Mesendoderm (in vitro differentiated cells): ENCODE measurements at regions not wholly inside any gene's neighbourhood (a gene's known extent, or its start where the extent isn't known, plus 50 kb on each side); places are given as distances from the start of the nearest gene placed in this dataset.

Experiments used
- DNase-seq: peaks from one replicate; pipeline ENCODE4 v3.0.0; 2013
- H2AK5ac ChIP-seq: 2 replicates; pipeline ENCODE4 v1.6.1; 2013; ENCODE audit warnings: low read length, inconsistent platforms
- H2BK120ac ChIP-seq: 2 replicates; pipeline ENCODE4 v1.6.1; 2013; ENCODE audit warnings: low read depth, mild to moderate bottlenecking, low read length, moderate library complexity, mixed read lengths
- H2BK15ac ChIP-seq: replicated peaks from 2 replicates; pipeline ENCODE4 v1.6.1; 2013; ENCODE audit warnings: low read depth, mild to moderate bottlenecking, moderate library complexity
- H2BK5ac ChIP-seq: 2 replicates; pipeline ENCODE4 v1.6.1; 2013; ENCODE audit warnings: low read length, inconsistent platforms
- H3K18ac ChIP-seq: 2 replicates; pipeline ENCODE4 v1.6.1; 2013; ENCODE audit warnings: mild to moderate bottlenecking, low read length, mixed read lengths
- H3K23ac ChIP-seq: one replicate; pipeline ENCODE4 v1.6.1; 2013; ENCODE audit warnings: low read length
- H3K27ac ChIP-seq: 2 replicates; pipeline ENCODE4 v1.5.1; 2013; ENCODE audit warnings: low read depth, mild to moderate bottlenecking, inconsistent platforms, low read length, moderate library complexity
- H3K27me3 ChIP-seq: 2 replicates; pipeline ENCODE4 v1.6.1; 2013; ENCODE audit warnings: low read length, control low read depth, mild to moderate bottlenecking, inconsistent platforms; ENCODE audit not compliant: insufficient read depth, poor library complexity
- H3K36me3 ChIP-seq: 2 replicates; pipeline ENCODE4 v1.6.1; 2013; ENCODE audit warnings: low read length, inconsistent platforms; ENCODE audit not compliant: control insufficient read depth, insufficient read depth
- H3K4ac ChIP-seq: one replicate; pipeline ENCODE4 v1.6.1; 2013; ENCODE audit warnings: low read depth, mild to moderate bottlenecking, low read length, moderate library complexity
- H3K4me1 ChIP-seq: 2 replicates; pipeline ENCODE4 v1.6.1; 2013; ENCODE audit warnings: low read depth, low read length, inconsistent platforms; ENCODE audit not compliant: control insufficient read depth
- H3K4me2 ChIP-seq: 2 replicates; pipeline ENCODE4 v1.6.1; 2013; ENCODE audit warnings: low read length
- H3K4me3 ChIP-seq: 2 replicates; pipeline ENCODE4 v1.5.1; 2013; ENCODE audit warnings: mild to moderate bottlenecking, low read length
- H3K56ac ChIP-seq: one replicate; pipeline ENCODE4 v1.6.1; 2013; ENCODE audit warnings: low read length
- H3K79me1 ChIP-seq: 2 replicates; pipeline ENCODE4 v1.6.1; 2013; ENCODE audit warnings: low read length, inconsistent platforms
- H3K79me2 ChIP-seq: 2 replicates; pipeline ENCODE4 v1.6.1; 2013; ENCODE audit warnings: mild to moderate bottlenecking, low read length; ENCODE audit not compliant: control insufficient read depth, insufficient read depth
- H3K9ac ChIP-seq: 2 replicates; pipeline ENCODE4 v1.6.1; 2013; ENCODE audit warnings: low read length, inconsistent platforms
- H4K5ac ChIP-seq: one replicate; pipeline ENCODE4 v1.6.1; 2013; ENCODE audit warnings: low read length
- H4K8ac ChIP-seq: one replicate; pipeline ENCODE4 v1.6.1; 2013; ENCODE audit warnings: low read depth, mild to moderate bottlenecking, control low read depth, low read length, moderate library complexity
- WGBS: extraction: QIAGEN DNeasy Blood & Tissue Kit; methylation state at CpG from one replicate; pipeline ENCODE4 v1.1.7; 2013; ENCODE audit warnings: low lambda C conversion rate, missing lambda C conversion rate; ENCODE audit not compliant: insufficient coverage; ENCODE audit errors: extremely low coverage; 5-methylcytosine and 5-hydroxymethylcytosine counted together

DNA sequence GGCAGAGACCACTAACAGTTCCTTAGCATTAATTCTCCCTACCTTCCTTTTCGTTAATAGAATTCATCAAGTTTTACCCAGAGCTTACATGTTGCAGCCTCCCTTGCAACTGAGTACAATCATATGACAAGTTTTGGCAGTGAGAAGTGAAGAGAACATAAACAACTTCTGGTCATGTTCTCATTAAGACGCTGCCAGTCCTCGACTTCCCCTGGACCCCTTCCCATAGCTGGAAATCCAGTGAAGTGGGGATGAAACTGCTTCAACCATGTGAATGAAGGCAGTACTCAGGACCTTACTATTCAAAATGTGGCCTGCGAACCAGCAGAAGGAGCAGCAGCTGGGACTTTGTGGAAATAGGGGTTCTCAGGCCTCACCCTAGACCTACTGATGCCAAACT is 133.9 kb downstream of the SPTSSA start:
- H3K4me1 ChIP-seq: no peaks in the 10 kb centered on the region
- H3K4ac ChIP-seq: no peak overlapping the region
- H3K27ac ChIP-seq: no peak overlapping the region
- WGBS: no CpG with 5 or more reads among the region's 4 CpGs
- no peak overlapping the region for H3K4me2 ChIP-seq
- DNase-seq: no peak
- no peak overlapping the region for H3K23ac ChIP-seq
- H3K4me3 ChIP-seq: no peak overlapping the region
- H3K79me2 ChIP-seq: no peaks in the 10 kb centered on the region
- no peak overlapping the region for H2BK120ac ChIP-seq
- no peaks in the 10 kb centered on the region for H3K79me1 ChIP-seq
- H3K9ac ChIP-seq: no peak overlapping the region
- H4K5ac ChIP-seq: no peak overlapping the region
- H2BK15ac ChIP-seq: no peak overlapping the region
- no peaks in the 10 kb centered on the region for H3K36me3 ChIP-seq
- H3K18ac ChIP-seq: no peak overlapping the region
- no peak overlapping the region for H2BK5ac ChIP-seq
- no peak overlapping the region for H4K8ac ChIP-seq
- no peak overlapping the region for H3K56ac ChIP-seq
- H3K27me3 ChIP-seq: no peaks in the 10 kb centered on the region
- no peak overlapping the region for H2AK5ac ChIP-seq

DNA sequence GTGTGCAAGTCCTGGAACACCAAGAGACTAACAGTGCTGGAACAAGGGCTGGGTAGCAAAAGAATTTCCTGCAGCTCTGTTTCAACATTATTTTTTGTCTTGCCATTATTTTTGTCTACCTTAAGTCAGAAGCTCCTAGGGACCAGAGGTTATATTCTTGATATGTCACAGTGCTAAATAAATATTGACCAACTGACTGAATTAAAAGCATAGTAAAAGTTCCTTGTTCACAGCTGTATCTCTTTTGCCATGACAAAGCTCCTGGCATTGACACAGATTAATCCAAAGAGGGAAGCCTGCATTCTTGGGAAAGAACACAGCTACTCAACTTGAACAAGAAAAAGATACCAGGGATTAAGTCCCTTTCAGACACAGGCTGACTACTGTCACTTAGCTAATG is 136.5 kb downstream of the SPTSSA start:
- Histone ChIP-seq H3K79me2 (no peaks in the 10 kb centered on the region), H2AK5ac (no peak overlapping the region)
- DNase-seq: no peak

DNA sequence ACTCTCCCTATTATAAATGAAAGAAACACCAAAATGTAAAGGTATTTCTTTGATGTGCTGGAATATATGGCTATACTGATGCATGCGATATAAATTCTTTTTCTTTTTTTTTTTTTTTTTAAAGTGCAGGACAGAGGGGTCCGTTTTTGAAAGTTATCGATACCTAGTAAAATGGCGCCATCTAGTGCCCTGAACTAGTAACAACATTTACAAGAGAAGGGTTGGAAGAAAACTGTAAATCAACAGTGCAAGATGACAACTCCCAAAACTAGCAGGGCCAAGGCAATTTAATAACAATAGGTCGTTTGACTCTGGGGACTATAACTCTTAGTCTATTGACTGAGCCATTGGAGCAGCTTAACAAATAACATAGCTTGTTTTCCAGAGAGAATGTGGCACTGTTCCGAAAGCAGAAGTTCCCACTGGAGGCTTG is 137.7 kb downstream of the SPTSSA start:
- Histone ChIP-seq H3K27ac (no peak overlapping the region), H3K4me2 (no peak overlapping the region), H3K79me1 (no peaks in the 10 kb centered on the region), H3K27me3 (no peaks in the 10 kb centered on the region), H3K9ac (no peak overlapping the region), H3K4me1 (no peaks in the 10 kb centered on the region), H4K8ac (no peak overlapping the region), H2AK5ac (no peak overlapping the region), H2BK5ac (no peak overlapping the region), H3K23ac (no peak overlapping the region), H3K4ac (no peak overlapping the region), H4K5ac (no peak overlapping the region), H3K4me3 (no peak overlapping the region), H2BK15ac (no peak overlapping the region), H3K18ac (no peak overlapping the region), H2BK120ac (no peak overlapping the region), H3K79me2 (no peaks in the 10 kb centered on the region), H3K36me3 (no peaks in the 10 kb centered on the region), H3K56ac (no peak overlapping the region)
- WGBS: no CpG with 5 or more reads among the region's 6 CpGs
- DNase-seq: peak; percentile 55

More for the DNA sequence above, 136.5 kb downstream of the SPTSSA start:
- no peak overlapping the region for H4K5ac ChIP-seq
- H3K4me2 ChIP-seq: no peak overlapping the region
- H2BK5ac ChIP-seq: no peak overlapping the region
- H3K79me1 ChIP-seq: no peaks in the 10 kb centered on the region
- H3K4me1 ChIP-seq: no peaks in the 10 kb centered on the region
- H2BK15ac ChIP-seq: no peak overlapping the region
- H3K4me3 ChIP-seq: no peak overlapping the region
- no peak overlapping the region for H3K4ac ChIP-seq
- H3K23ac ChIP-seq: no peak overlapping the region
- no peak overlapping the region for H3K9ac ChIP-seq
- no peak overlapping the region for H3K18ac ChIP-seq
- H3K36me3 ChIP-seq: no peaks in the 10 kb centered on the region
- no peak overlapping the region for H3K27ac ChIP-seq
- H4K8ac ChIP-seq: no peak overlapping the region
- no peak overlapping the region for H3K56ac ChIP-seq
- no peaks in the 10 kb centered on the region for H3K27me3 ChIP-seq
- H2BK120ac ChIP-seq: no peak overlapping the region

DNA sequence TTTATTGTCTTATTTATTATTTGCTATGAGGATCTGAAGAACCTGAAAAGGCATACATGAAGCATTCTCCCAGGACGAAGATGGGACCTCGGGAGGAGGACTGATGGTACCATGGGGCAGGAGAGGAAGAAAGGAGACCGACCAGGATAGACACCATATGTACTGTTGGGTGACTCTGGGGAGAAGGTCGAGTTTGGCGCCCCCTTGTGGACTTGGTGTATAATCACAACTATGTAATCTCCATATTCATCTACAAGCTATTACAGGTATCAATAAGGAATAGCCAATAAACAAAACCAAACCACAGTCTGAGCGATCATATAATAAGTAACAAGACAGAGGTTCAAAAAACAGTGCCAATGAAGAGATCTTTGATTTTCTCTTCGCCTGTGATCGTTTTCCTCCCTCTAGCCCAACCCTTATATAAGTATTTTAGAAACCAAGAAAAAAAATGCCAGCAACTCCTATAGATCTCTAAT is 139.1 kb downstream of the SPTSSA start:
- no peaks in the 10 kb centered on the region for H3K27me3 ChIP-seq

DNA sequence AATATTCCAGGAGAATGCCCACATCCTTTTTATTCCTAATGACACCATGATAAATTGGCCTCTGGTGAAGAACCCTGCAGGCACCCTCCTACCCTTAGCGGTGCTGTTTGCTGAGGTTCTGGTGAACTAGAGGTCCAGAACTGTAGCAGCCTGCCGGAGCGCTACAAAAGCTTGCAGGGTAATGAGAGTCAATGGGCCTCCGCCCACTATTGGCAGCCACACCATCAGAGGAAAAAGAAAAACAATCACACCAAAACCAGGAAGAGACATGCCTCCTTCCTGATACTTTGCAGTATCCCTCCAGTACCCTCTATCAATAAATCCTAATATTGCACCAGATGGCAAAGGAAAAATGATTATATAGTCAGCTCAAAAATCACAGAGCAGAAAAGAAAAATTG is 142.9 kb downstream of the SPTSSA start:
- no peak overlapping the region for H2AK5ac ChIP-seq
- no peak overlapping the region for H2BK5ac ChIP-seq
- no peak for DNase-seq
- H3K79me2 ChIP-seq: no peaks in the 10 kb centered on the region
- no peak overlapping the region for H3K4ac ChIP-seq
- no peak overlapping the region for H3K9ac ChIP-seq
- no peak overlapping the region for H3K4me2 ChIP-seq
- H4K8ac ChIP-seq: no peak overlapping the region
- no peaks in the 10 kb centered on the region for H3K27me3 ChIP-seq
- no peak overlapping the region for H3K4me3 ChIP-seq
- no peak overlapping the region for H3K56ac ChIP-seq
- H2BK15ac ChIP-seq: no peak overlapping the region
- WGBS: no CpG with 5 or more reads among the region's 4 CpGs
- no peak overlapping the region for H2BK120ac ChIP-seq
- no peaks in the 10 kb centered on the region for H3K4me1 ChIP-seq
- no peaks in the 10 kb centered on the region for H3K79me1 ChIP-seq
- no peak overlapping the region for H4K5ac ChIP-seq
- H3K36me3 ChIP-seq: no peaks in the 10 kb centered on the region
- no peak overlapping the region for H3K27ac ChIP-seq
- no peak overlapping the region for H3K23ac ChIP-seq
- no peak overlapping the region for H3K18ac ChIP-seq

More for the DNA sequence above, 139.1 kb downstream of the SPTSSA start:
- peak; percentile 63 for DNase-seq
- Histone ChIP-seq H2BK15ac (no peak overlapping the region), H3K79me1 (no peaks in the 10 kb centered on the region), H3K4me2 (no peak overlapping the region), H3K56ac (no peak overlapping the region), H3K23ac (no peak overlapping the region), H3K9ac (no peak overlapping the region), H3K36me3 (no peaks in the 10 kb centered on the region), H4K5ac (no peak overlapping the region), H3K79me2 (no peaks in the 10 kb centered on the region), H3K4ac (no peak overlapping the region), H4K8ac (peak overlapping the region; percentile 0), H2BK5ac (no peak overlapping the region), H3K4me1 (no peaks in the 10 kb centered on the region), H3K4me3 (no peak overlapping the region), H3K18ac (no peak overlapping the region), H2AK5ac (no peak overlapping the region), H2BK120ac (no peak overlapping the region), H3K27ac (no peak overlapping the region)
- no CpG with 5 or more reads among the region's 8 CpGs for WGBS

DNA sequence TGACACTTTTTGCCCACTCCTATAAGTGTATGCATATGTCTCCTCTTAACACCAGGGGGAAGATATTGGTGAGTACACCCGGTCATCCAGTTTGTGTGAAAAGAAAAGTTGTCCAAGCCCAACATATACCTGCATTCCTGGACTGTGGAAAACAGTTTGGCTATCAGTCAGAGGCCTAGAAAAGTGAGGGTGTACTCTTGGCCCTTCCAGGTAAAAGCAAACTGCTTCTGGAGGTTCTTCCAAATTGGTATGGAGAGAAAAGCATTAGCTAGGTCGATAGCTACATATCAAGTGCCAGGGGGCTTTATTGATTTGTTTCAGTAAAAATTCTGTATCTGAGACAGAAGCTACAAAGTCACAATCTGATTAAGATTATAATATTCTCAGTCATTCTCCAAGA is 144.0 kb downstream of the SPTSSA start:
- Histone ChIP-seq H3K27me3 (no peaks in the 10 kb centered on the region), H3K27ac (no peak overlapping the region), H3K18ac (no peak overlapping the region), H3K4me2 (no peak overlapping the region), H3K23ac (no peak overlapping the region), H2AK5ac (no peak overlapping the region), H3K36me3 (no peaks in the 10 kb centered on the region), H2BK15ac (no peak overlapping the region), H4K8ac (no peak overlapping the region), H3K4ac (no peak overlapping the region), H2BK5ac (no peak overlapping the region), H4K5ac (no peak overlapping the region), H2BK120ac (no peak overlapping the region), H3K79me1 (no peaks in the 10 kb centered on the region), H3K56ac (no peak overlapping the region), H3K9ac (no peak overlapping the region), H3K4me1 (no peaks in the 10 kb centered on the region), H3K4me3 (no peak overlapping the region), H3K79me2 (no peaks in the 10 kb centered on the region)
- WGBS: no CpG with 5 or more reads among the region's 2 CpGs
- no peak for DNase-seq
